Loucy (cell line): ENCODE measurements at regions not wholly inside any gene's neighbourhood (a gene's known extent, or its start where the extent isn't known, plus 50 kb on each side); places are given as distances from the start of the nearest gene placed in this dataset.
"Not testable (repeated sequence)": the region's sequence is repeated elsewhere in the genome, so short reads cannot be mapped to it uniquely, and the experiment has no call there.

Source experiments
- H2AFZ ChIP-seq: fragments of 200-600 bp; sonication (generic); 2 replicates; pipeline ENCODE4 v1.6.0; 2016; ENCODE audit warnings: antibody characterized with exemption, mild to moderate bottlenecking, low read length, moderate library complexity
- H3F3A ChIP-seq: fragments of 200-600 bp; 2 replicates; pipeline ENCODE4 v1.6.0; 2016; ENCODE audit warnings: antibody characterized with exemption, low read depth, mild to moderate bottlenecking
- H3K27me3 ChIP-seq: fragments of 200-600 bp; sonication (generic); 2 replicates; pipeline ENCODE4 v1.6.1; 2014; ENCODE audit warnings: low read length, mild to moderate bottlenecking; ENCODE audit not compliant: insufficient read depth, poor library complexity, severe bottlenecking
- H3K36me3 ChIP-seq: fragments of 200-600 bp; sonication (generic); 2 replicates; pipeline ENCODE4 v1.6.1; 2016; ENCODE audit warnings: low read length; ENCODE audit not compliant: insufficient read depth
- H3K4me1 ChIP-seq: fragments of 200-600 bp; sonication (generic); 2 replicates; pipeline ENCODE4 v1.5.1; 2014; ENCODE audit warnings: low read length, mild to moderate bottlenecking; ENCODE audit not compliant: insufficient read depth, poor library complexity, severe bottlenecking
- H3K4me2 ChIP-seq: fragments of 200-600 bp; sonication (generic); 2 replicates; pipeline ENCODE4 v1.6.0; 2014; ENCODE audit warnings: antibody characterized with exemption, low read length, low read depth, mild to moderate bottlenecking; ENCODE audit not compliant: poor library complexity, severe bottlenecking
- H3K4me3 ChIP-seq: fragments of 200-600 bp; sonication (generic); 2 replicates; pipeline ENCODE4 v1.5.1; 2014; ENCODE audit warnings: low read length, mild to moderate bottlenecking, mixed read lengths; ENCODE audit not compliant: poor library complexity, severe bottlenecking
- H3K79me2 ChIP-seq: fragments of 200-600 bp; sonication (generic); 2 replicates; pipeline ENCODE4 v1.6.1; 2014; ENCODE audit warnings: low read length; ENCODE audit not compliant: insufficient read depth
- H3K9ac ChIP-seq: fragments of 200-600 bp; sonication (generic); 2 replicates; pipeline ENCODE4 v1.6.0; 2014; ENCODE audit warnings: mild to moderate bottlenecking, low read depth, low read length, moderate library complexity; ENCODE audit not compliant: poor library complexity, severe bottlenecking
- H3K9me2 ChIP-seq: fragments of 200-600 bp; sonication (generic); replicated peaks from 2 replicates; pipeline ENCODE4 v1.6.1; 2016; ENCODE audit warnings: low read depth, low read length, mixed read lengths
- H3K9me3 ChIP-seq: fragments of 200-600 bp; sonication (generic); 2 replicates; pipeline ENCODE4 v1.6.1; 2014; ENCODE audit warnings: mild to moderate bottlenecking, antibody characterized with exemption, low read length, low read depth; ENCODE audit not compliant: insufficient read depth
- H4K20me1 ChIP-seq: fragments of 200-600 bp; sonication (generic); 2 replicates; pipeline ENCODE4 v1.6.0; 2014; ENCODE audit warnings: antibody characterized with exemption, low read length, mild to moderate bottlenecking; ENCODE audit not compliant: insufficient read depth, poor library complexity, severe bottlenecking

DNA sequence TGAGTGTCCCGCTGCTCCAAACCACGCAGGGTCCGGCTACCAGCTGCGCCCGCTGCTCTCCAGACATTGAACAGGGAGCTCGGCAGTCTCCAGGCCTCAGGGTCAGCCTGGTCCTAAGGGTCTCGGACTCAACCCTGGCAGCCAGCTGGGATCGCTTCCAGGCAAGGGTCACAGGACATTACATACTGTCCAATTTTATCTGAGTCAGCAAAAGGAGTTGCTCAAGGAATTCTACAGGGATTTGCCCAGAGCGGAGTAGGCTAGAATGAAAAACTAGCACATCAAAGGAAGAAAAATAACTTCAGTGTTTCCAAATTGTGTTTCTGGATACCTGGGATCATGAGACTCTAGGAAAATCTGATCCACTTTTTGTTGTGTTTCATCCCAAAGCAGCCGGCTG lies 112.2 kb upstream of the METTL14 start:
- not testable (repeated sequence) for H3K36me3 ChIP-seq, H3K79me2 ChIP-seq, H3K9ac ChIP-seq, H3K4me3 ChIP-seq, H4K20me1 ChIP-seq, H3K27me3 ChIP-seq, H3F3A ChIP-seq, H3K9me2 ChIP-seq, H3K9me3 ChIP-seq, H2AFZ ChIP-seq, H3K4me1 ChIP-seq, H3K4me2 ChIP-seq

- H3K27me3 ChIP-seq, H3K36me3 ChIP-seq, H3K9ac ChIP-seq, H3K4me2 ChIP-seq, H3K79me2 ChIP-seq, H3K9me2 ChIP-seq, H3K4me1 ChIP-seq, H3K9me3 ChIP-seq, H3F3A ChIP-seq, H2AFZ ChIP-seq, H4K20me1 ChIP-seq, H3K4me3 ChIP-seq: not testable (repeated sequence)
These were observed 110.8 kb upstream of the METTL14 start for GRCh38 chr4:118574251-118574913.

DNA sequence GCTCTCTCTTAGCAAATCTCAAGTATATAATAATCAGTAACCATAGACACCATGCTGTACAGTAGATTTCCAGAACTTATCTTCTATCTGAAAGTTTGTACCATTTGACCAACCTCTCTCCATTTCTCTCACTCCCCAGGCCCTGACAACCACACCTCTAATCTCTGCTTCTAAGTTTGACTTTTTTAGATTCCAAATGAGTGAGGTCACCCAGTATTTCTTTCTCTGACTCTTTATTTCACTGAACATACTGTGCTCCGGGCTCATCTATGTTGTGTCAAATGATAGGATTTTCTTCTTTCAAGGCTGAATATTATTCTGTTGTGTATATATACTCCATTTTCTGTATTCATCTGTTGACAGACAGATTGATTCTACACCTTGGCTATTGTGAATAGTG lies 110.1 kb upstream of the METTL14 start:
- not testable (repeated sequence) for H3K9me2 ChIP-seq, H3K4me3 ChIP-seq, H3K4me1 ChIP-seq, H3K9me3 ChIP-seq, H3K9ac ChIP-seq, H3K4me2 ChIP-seq, H3K79me2 ChIP-seq, H3K36me3 ChIP-seq, H2AFZ ChIP-seq, H3F3A ChIP-seq, H3K27me3 ChIP-seq, H4K20me1 ChIP-seq

GRCh38 chr4:118575726-118576125 lies 109.5 kb upstream of the METTL14 start:
- not testable (repeated sequence) for H3K4me3 ChIP-seq, H2AFZ ChIP-seq, H4K20me1 ChIP-seq, H3K79me2 ChIP-seq, H3K9me2 ChIP-seq, H3K4me1 ChIP-seq, H3F3A ChIP-seq, H3K9ac ChIP-seq, H3K36me3 ChIP-seq, H3K27me3 ChIP-seq, H3K9me3 ChIP-seq, H3K4me2 ChIP-seq

DNA sequence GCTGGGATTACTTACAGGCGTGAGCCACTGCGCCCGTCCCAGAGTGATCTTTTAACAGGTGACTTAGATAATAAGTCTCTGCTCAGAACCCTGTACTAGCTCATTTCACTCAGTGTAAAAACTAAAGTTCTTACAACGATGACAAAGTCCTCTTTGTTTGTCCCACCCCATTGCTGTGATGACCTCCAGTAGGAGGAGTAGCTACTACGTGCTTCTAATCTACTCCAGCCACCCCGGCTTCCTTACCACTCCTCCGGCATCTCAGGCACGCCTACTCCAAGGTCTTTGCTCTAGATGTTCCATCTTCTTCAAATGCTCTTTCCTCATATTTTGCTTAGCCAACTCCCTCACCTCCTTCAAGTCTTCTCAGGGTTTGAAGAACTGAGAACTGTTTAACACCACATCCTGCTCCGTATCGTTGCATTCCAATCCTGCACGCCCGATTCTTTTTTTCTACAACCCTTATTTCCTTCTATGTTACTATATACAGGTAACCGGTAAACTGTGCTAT lies 108.4 kb upstream of the METTL14 start:
- H2AFZ ChIP-seq, H3K9me2 ChIP-seq, H3K4me1 ChIP-seq, H3K4me2 ChIP-seq, H3K27me3 ChIP-seq, H3F3A ChIP-seq, H4K20me1 ChIP-seq, H3K9me3 ChIP-seq, H3K9ac ChIP-seq, H3K4me3 ChIP-seq, H3K79me2 ChIP-seq, H3K36me3 ChIP-seq: not testable (repeated sequence)
